SU-DHL-6 (cell line): ENCODE measurements at regions not wholly inside any gene's neighbourhood (a gene's known extent, or its start where the extent isn't known, plus 50 kb on each side); places are given as distances from the start of the nearest gene placed in this dataset.

Source experiments
- EZH2phosphoT487 ChIP-seq: fragments of 200-600 bp; sonication (generic), shearing (Covaris generic); conservative IDR thresholded peaks from 2 replicates; pipeline ENCODE4 v1.6.1; 2018; ENCODE audit warnings: mild to moderate bottlenecking, antibody characterized with exemption, low read length, moderate library complexity, mixed read lengths
- TF ChIP-seq, protein P1 (sequence below): fragments of 200-600 bp; sonication (generic); IDR thresholded peaks from one replicate; pipeline ENCODE4 v1.5.1; 2017; ENCODE audit warnings: antibody characterized with exemption, mild to moderate bottlenecking, low read length, moderate library complexity; ENCODE audit not compliant: insufficient read depth, poor library complexity, severe bottlenecking

DNA sequence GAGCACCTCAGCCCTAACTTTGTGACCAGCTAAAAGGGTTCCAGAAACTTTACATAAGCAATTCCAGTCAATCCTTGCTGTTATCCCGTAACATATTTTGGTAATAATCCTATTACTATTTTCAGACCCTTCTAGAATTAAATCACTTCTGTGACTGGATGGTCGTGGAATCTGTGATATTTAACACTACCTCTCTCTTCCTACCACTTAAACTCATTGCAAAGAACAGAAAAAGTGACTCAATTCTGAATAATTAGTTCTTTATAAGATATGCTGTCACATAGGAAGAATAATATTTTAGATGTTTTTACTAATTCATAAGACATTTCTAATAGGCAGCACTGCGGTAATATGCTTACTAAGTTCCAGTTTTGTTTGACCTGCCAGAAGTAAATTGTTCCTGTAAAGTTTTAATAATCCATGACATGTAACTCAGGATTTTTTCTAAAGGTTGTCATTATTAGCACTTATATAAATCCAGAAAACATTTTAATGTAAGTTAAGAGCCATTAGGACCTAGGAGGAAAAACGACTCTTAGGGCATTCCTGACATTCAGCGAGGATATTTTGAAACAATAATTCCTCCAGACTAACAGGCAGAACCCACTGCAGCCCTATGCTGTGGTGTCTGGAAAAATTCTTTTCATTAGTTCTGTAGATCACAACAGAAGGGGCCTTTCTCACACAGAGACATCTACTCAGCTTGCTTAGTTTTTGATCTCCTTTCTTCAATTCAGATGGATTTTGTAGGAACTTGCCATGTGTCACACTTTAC is 113.3 kb upstream of the MBNL1 start:
- TF ChIP-seq, protein P1, sequence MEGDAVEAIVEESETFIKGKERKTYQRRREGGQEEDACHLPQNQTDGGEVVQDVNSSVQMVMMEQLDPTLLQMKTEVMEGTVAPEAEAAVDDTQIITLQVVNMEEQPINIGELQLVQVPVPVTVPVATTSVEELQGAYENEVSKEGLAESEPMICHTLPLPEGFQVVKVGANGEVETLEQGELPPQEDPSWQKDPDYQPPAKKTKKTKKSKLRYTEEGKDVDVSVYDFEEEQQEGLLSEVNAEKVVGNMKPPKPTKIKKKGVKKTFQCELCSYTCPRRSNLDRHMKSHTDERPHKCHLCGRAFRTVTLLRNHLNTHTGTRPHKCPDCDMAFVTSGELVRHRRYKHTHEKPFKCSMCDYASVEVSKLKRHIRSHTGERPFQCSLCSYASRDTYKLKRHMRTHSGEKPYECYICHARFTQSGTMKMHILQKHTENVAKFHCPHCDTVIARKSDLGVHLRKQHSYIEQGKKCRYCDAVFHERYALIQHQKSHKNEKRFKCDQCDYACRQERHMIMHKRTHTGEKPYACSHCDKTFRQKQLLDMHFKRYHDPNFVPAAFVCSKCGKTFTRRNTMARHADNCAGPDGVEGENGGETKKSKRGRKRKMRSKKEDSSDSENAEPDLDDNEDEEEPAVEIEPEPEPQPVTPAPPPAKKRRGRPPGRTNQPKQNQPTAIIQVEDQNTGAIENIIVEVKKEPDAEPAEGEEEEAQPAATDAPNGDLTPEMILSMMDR, result no peak
- TF ChIP-seq EZH2phosphoT487, result no peak
